Medulla oblongata (tissue), 1 donor: ENCODE measurements at regions not wholly inside any gene's neighbourhood (a gene's known extent, or its start where the extent isn't known, plus 50 kb on each side); places are given as distances from the start of the nearest gene placed in this dataset.

Experiments
- DNase-seq: peaks from one replicate; pipeline ENCODE4 v3.0.0-alpha.2; 2015; ENCODE audit errors: extremely low spot score

GRCh38 chr12:108035372-108035771 is 93.7 kb upstream of the WSCD2 start:
- DNase-seq = no peak

GRCh38 chr12:108037960-108038359 is 91.1 kb upstream of the WSCD2 start:
- DNase-seq = no peak

GRCh38 chr12:108039794-108040193 is 89.3 kb upstream of the WSCD2 start:
- no peak for DNase-seq

- DNase-seq = no peak
Observed at GRCh38 chr12:108040947-108041346, 88.1 kb upstream of the WSCD2 start.

GRCh38 chr12:108043286-108043685 is 85.8 kb upstream of the WSCD2 start:
- DNase-seq = no peak

- no peak for DNase-seq
Observed at GRCh38 chr12:108043750-108044533, 85.1 kb upstream of the WSCD2 start.

GRCh38 chr12:108046135-108046534 is 83.0 kb upstream of the WSCD2 start:
- DNase-seq = no peak

GRCh38 chr12:108046650-108047049 is 82.4 kb upstream of the WSCD2 start:
- DNase-seq = no peak

GRCh38 chr12:108047071-108047550 is 82.0 kb upstream of the WSCD2 start:
- DNase-seq = no peak

GRCh38 chr12:108048686-108049085 is 80.4 kb upstream of the WSCD2 start:
- no peak for DNase-seq

- no peak for DNase-seq
Observed at GRCh38 chr12:108050696-108051095, 78.4 kb upstream of the WSCD2 start.

GRCh38 chr12:108052260-108052659 is 76.8 kb upstream of the WSCD2 start:
- DNase-seq = no peak

- no peak for DNase-seq
Observed at GRCh38 chr12:108053512-108053911, 75.6 kb upstream of the WSCD2 start.

- DNase-seq = no peak
Observed at GRCh38 chr12:108054496-108054895, 74.6 kb upstream of the WSCD2 start.

- no peak for DNase-seq
Observed at GRCh38 chr12:108055141-108055540, 73.9 kb upstream of the WSCD2 start.

- DNase-seq = no peak
Observed at GRCh38 chr12:108060067-108060466, 69.0 kb upstream of the WSCD2 start.

GRCh38 chr12:108060903-108061302 is 68.2 kb upstream of the WSCD2 start:
- no peak for DNase-seq

GRCh38 chr12:108063192-108063591 is 65.9 kb upstream of the WSCD2 start:
- no peak for DNase-seq

- no peak for DNase-seq
Observed at GRCh38 chr12:108065069-108065468, 64.0 kb upstream of the WSCD2 start.

GRCh38 chr12:108066583-108067577 is 62.2 kb upstream of the WSCD2 start:
- no peak for DNase-seq

- DNase-seq = no peak
Observed at GRCh38 chr12:108069651-108070165, 59.4 kb upstream of the WSCD2 start.

- no peak for DNase-seq
Observed at GRCh38 chr12:108075561-108075960, 53.5 kb upstream of the WSCD2 start.
